ENCODE measurements at regions not wholly inside any gene's neighbourhood (a gene's known extent, or its start where the extent isn't known, plus 50 kb on each side); places are given as distances from the start of the nearest gene placed in this dataset.

GRCh38 chr1:219795363-219795917 lies 132.9 kb downstream of the SLC30A10 start:
- TF ChIP-seq CTCF (IDR thresholded peaks at IDR 0.05): no peak
- TF ChIP-seq POLR2A (IDR thresholded peaks at IDR 0.05): no peak
- no peak for TF ChIP-seq POLR2AphosphoS5 (IDR thresholded peaks at IDR 0.05)
- TF ChIP-seq EP300 (IDR thresholded peaks at IDR 0.05): no peak
